ENCODE measurements at regions not wholly inside any gene's neighbourhood (a gene's known extent, or its start where the extent isn't known, plus 50 kb on each side); places are given as distances from the start of the nearest gene placed in this dataset.

GRCh38 chr5:97549496-97549895, 366.4 kb upstream of the RIOK2 start:
- Mint-ChIP-seq H3K9me3 (ENCODE audit: low read depth) (no peaks in the 10 kb centered on the region), H3K4me1 (ENCODE audit: low read depth) (no peaks in the 10 kb centered on the region), H3K27ac (ENCODE audit: unreplicated experiment) (no peak overlapping the region), H3K36me3 (ENCODE audit: low read depth) (no peaks in the 10 kb centered on the region), H3K27me3 (ENCODE audit: low read depth) (no peaks in the 10 kb centered on the region), H3K4me3 (ENCODE audit: unreplicated experiment) (no peak overlapping the region)
- DNase-seq (ENCODE audit: low spot score) = no peak
- no peak for TF ChIP-seq CTCF (IDR thresholded peaks at IDR 0.05)

- H3K27me3 Mint-ChIP-seq (ENCODE audit: low read depth) = no peaks in the 10 kb centered on the region
- H3K9me3 Mint-ChIP-seq (ENCODE audit: low read depth) = no peaks in the 10 kb centered on the region
- no peak overlapping the region for H3K4me3 Mint-ChIP-seq (ENCODE audit: unreplicated experiment)
- H3K27ac Mint-ChIP-seq (ENCODE audit: unreplicated experiment) = no peak overlapping the region
- no peak for TF ChIP-seq CTCF (IDR thresholded peaks at IDR 0.05)
- H3K4me1 Mint-ChIP-seq (ENCODE audit: low read depth) = no peaks in the 10 kb centered on the region
- H3K36me3 Mint-ChIP-seq (ENCODE audit: low read depth) = no peaks in the 10 kb centered on the region
- DNase-seq (ENCODE audit: low spot score) = no peak
Measured at GRCh38 chr5:97550164-97550563, 367.1 kb upstream of the RIOK2 start.

- Mint-ChIP-seq H3K4me3 (ENCODE audit: unreplicated experiment) (no peak overlapping the region), H3K9me3 (ENCODE audit: low read depth) (peaks cover 2% of the 10 kb centered on the region), H3K4me1 (ENCODE audit: low read depth) (no peaks in the 10 kb centered on the region), H3K27ac (ENCODE audit: unreplicated experiment) (no peak overlapping the region), H3K27me3 (ENCODE audit: low read depth) (no peaks in the 10 kb centered on the region), H3K36me3 (ENCODE audit: low read depth) (no peaks in the 10 kb centered on the region)
- no peak for TF ChIP-seq CTCF (IDR thresholded peaks at IDR 0.05)
- DNase-seq (ENCODE audit: low spot score) = no peak
Measured at GRCh38 chr5:97550818-97551217, 367.8 kb upstream of the RIOK2 start.

GRCh38 chr5:97553604-97554452, 370.8 kb upstream of the RIOK2 start:
- no peaks in the 10 kb centered on the region for H3K4me1 Mint-ChIP-seq (ENCODE audit: low read depth)
- DNase-seq (ENCODE audit: low spot score) = no peak
- H3K4me3 Mint-ChIP-seq (ENCODE audit: unreplicated experiment) = no peak overlapping the region
- H3K9me3 Mint-ChIP-seq (ENCODE audit: low read depth) = peaks cover 4% of the 10 kb centered on the region
- TF ChIP-seq CTCF (IDR thresholded peaks at IDR 0.05) = no peak
- no peak overlapping the region for H3K27ac Mint-ChIP-seq (ENCODE audit: unreplicated experiment)
- H3K36me3 Mint-ChIP-seq (ENCODE audit: low read depth) = no peaks in the 10 kb centered on the region
- H3K27me3 Mint-ChIP-seq (ENCODE audit: low read depth) = no peaks in the 10 kb centered on the region

GRCh38 chr5:97554977-97555643, 372.1 kb upstream of the RIOK2 start:
- no peak overlapping the region for H3K4me3 Mint-ChIP-seq (ENCODE audit: unreplicated experiment)
- DNase-seq (ENCODE audit: low spot score) = no peak
- no peaks in the 10 kb centered on the region for H3K4me1 Mint-ChIP-seq (ENCODE audit: low read depth)
- no peak overlapping the region for H3K27ac Mint-ChIP-seq (ENCODE audit: unreplicated experiment)
- no peaks in the 10 kb centered on the region for H3K36me3 Mint-ChIP-seq (ENCODE audit: low read depth)
- H3K9me3 Mint-ChIP-seq (ENCODE audit: low read depth) = peaks cover 4% of the 10 kb centered on the region
- TF ChIP-seq CTCF (IDR thresholded peaks at IDR 0.05) = no peak
- no peaks in the 10 kb centered on the region for H3K27me3 Mint-ChIP-seq (ENCODE audit: low read depth)

All from chondrocyte (in vitro differentiated cells).